HCT116 (cell line): ENCODE measurements at regions not wholly inside any gene's neighbourhood (a gene's known extent, or its start where the extent isn't known, plus 50 kb on each side); places are given as distances from the start of the nearest gene placed in this dataset.

Experiments
- ATAC-seq: fragments of 200-7000 bp; cut with Tn5 transposase; 2 replicates; pipeline ENCODE4 v1.9.1; 2020; ENCODE audit warnings: mild to moderate bottlenecking, moderate library complexity
- BruUV-seq: library from RNA; stranded (reverse); fragments of 400-500 nt; replicated peaks from 2 replicates; lab custom pipeline; 2021; lab: Mats Ljungman, UMichigan
- CTCF ChIA-PET: fragments of 300-600 bp; sonication (Branson Sonifier 250); formaldehyde crosslinking; loops from one replicate; lab custom pipeline; 2021; ENCODE audit warnings: antibody characterized with exemption; lab: Charles Lee
- POLR2A ChIA-PET: fragments of 300-600, 350-600 bp; sonication (Branson Sonifier 250); formaldehyde crosslinking; loops from one replicate; lab custom pipeline; 2021; ENCODE audit warnings: antibody characterized with exemption; lab: Charles Lee
- RAD21 ChIA-PET, 2 experiments: fragments of 300-600 bp; sonication (Branson Sonifier 250); formaldehyde crosslinking; loops; one replicate each; lab custom pipeline; 2023; ENCODE audit warnings: low total read pairs in 2 of 2; ENCODE audit not compliant: uncharacterized antibody in 2 of 2, unreplicated experiment in 2 of 2, low non-redundant PET in 1 of 2; lab: Charles Lee
- DNase-seq: peaks from one replicate; pipeline ENCODE4 v3.0.0-alpha.2; 2010; ENCODE audit warnings: low read depth, low spot score
- H2AFZ ChIP-seq: fragments of 200-600 bp; shearing (Covaris generic), sonication (generic); 2 replicates; pipeline ENCODE4 v1.6.1; 2017; ENCODE audit warnings: low read depth, mixed run types, mixed read lengths, antibody characterized with exemption, low read length; ENCODE audit not compliant: poor library complexity, severe bottlenecking
- H3K27ac ChIP-seq: 2 replicates; pipeline ENCODE4 v1.5.1; 2012; ENCODE audit warnings: low read depth, low read length
- H3K27me3 ChIP-seq: fragments of 200-600 bp; sonication (generic); 2 replicates; pipeline ENCODE4 v1.6.1; 2016; ENCODE audit warnings: mixed run types, low read length, mixed read lengths; ENCODE audit not compliant: insufficient read depth
- H3K36me3 ChIP-seq, 2 experiments: fragments of 200-500 bp in 1 of 2; fragments of 200-600 bp in 1 of 2; sonication (Bioruptor generic) in 1 of 2; sonication (generic) in 1 of 2; 2 replicates each; pipeline versions ENCODE4 v1.5.1 to v1.6.1; 2014 to 2016; ENCODE audit warnings: low read length in 2 of 2, inconsistent platforms in 1 of 2, mixed read lengths in 1 of 2, mixed run types in 1 of 2; ENCODE audit not compliant: insufficient read depth in 2 of 2, control insufficient read depth in 1 of 2
- H3K4me1 ChIP-seq, 2 experiments: fragments of 200-600 bp in 1 of 2; sonication (generic) in 1 of 2; 2 replicates each; pipeline versions ENCODE4 v1.5.1 to v1.6.1; 2012 to 2017; ENCODE audit warnings: low read length in 2 of 2, inconsistent platforms in 1 of 2, mild to moderate bottlenecking in 1 of 2, mixed read lengths in 1 of 2, mixed run types in 1 of 2, moderate library complexity in 1 of 2; ENCODE audit not compliant: insufficient read depth in 2 of 2, control insufficient read depth in 1 of 2
- H3K4me2 ChIP-seq: fragments of 200-600 bp; sonication (generic); 2 replicates; pipeline ENCODE4 v1.6.1; 2017; ENCODE audit warnings: mixed run types, low read length, mixed read lengths
- H3K4me3 ChIP-seq, 2 experiments: fragments of 200-600 bp in 1 of 2; sonication (generic) in 1 of 2; replicated peaks in 1 of 2; 2 replicates each; pipeline ENCODE4 v1.5.1; 2011 to 2016; ENCODE audit warnings: low read length in 2 of 2, control low read depth in 1 of 2, low read depth in 1 of 2, mild to moderate bottlenecking in 1 of 2, mixed read lengths in 1 of 2, mixed run types in 1 of 2
- H3K79me2 ChIP-seq: fragments of 200-600 bp; sonication (generic); 2 replicates; pipeline ENCODE4 v1.6.1; 2017; ENCODE audit warnings: mild to moderate bottlenecking, mixed run types, low read length, moderate library complexity, mixed read lengths; ENCODE audit not compliant: insufficient read depth
- H3K9ac ChIP-seq: fragments of 200-600 bp; sonication (generic); 2 replicates; pipeline ENCODE4 v1.6.1; 2016; ENCODE audit warnings: low read length, mixed read lengths
- H3K9me2 ChIP-seq: fragments of 200-600 bp; sonication (generic), shearing (Covaris generic); 2 replicates; pipeline ENCODE4 v1.6.1; 2017; ENCODE audit warnings: mixed run types, mild to moderate bottlenecking, moderate library complexity; ENCODE audit not compliant: insufficient read depth
- H3K9me3 ChIP-seq, 2 experiments: fragments of 200-500 bp in 1 of 2; fragments of 200-600 bp in 1 of 2; sonication (Bioruptor generic) in 1 of 2; sonication (generic) in 1 of 2; 2 replicates each; pipeline ENCODE4 v1.6.1; 2014 to 2017; ENCODE audit warnings: low read length in 2 of 2, mixed read lengths in 2 of 2, inconsistent platforms in 1 of 2, low read depth in 1 of 2, mild to moderate bottlenecking in 1 of 2, mixed run types in 1 of 2, moderate library complexity in 1 of 2; ENCODE audit not compliant: control insufficient read depth in 1 of 2, insufficient read depth in 1 of 2
- H4K20me1 ChIP-seq: fragments of 200-600 bp; sonication (generic), shearing (Covaris generic); 2 replicates; pipeline ENCODE4 v1.6.1; 2017; ENCODE audit warnings: mixed run types, mild to moderate bottlenecking, moderate library complexity; ENCODE audit not compliant: insufficient read depth
- CEBPB ChIP-seq: IDR thresholded peaks from 2 replicates; pipeline ENCODE4 v1.6.1; 2012; ENCODE audit warnings: low read depth
- EGR1 ChIP-seq: IDR thresholded peaks from 2 replicates; pipeline ENCODE4 v1.6.1; 2012; ENCODE audit warnings: low read depth
- EZH2 ChIP-seq: fragments of 200-600 bp; sonication (generic); IDR thresholded peaks from 2 replicates; pipeline ENCODE4 v1.6.1; 2017; ENCODE audit warnings: antibody characterized with exemption, mixed run types
- EZH2phosphoT487 ChIP-seq: fragments of 200-600 bp; IDR thresholded peaks from 2 replicates; pipeline ENCODE4 v1.6.1; 2018; ENCODE audit warnings: antibody characterized with exemption, borderline replicate concordance
- FOSL1 ChIP-seq: IDR thresholded peaks from 2 replicates; pipeline ENCODE4 v1.6.1; 2012; ENCODE audit warnings: low read depth
- JUND ChIP-seq: IDR thresholded peaks from 2 replicates; pipeline ENCODE4 v1.6.1; 2012
- RAD21 ChIP-seq: IDR thresholded peaks from 2 replicates; pipeline ENCODE4 v1.6.1; 2012; ENCODE audit warnings: low read depth, mild to moderate bottlenecking
- SIN3A ChIP-seq: IDR thresholded peaks from 2 replicates; pipeline ENCODE4 v1.6.1; 2012; ENCODE audit warnings: low read depth
- SP1 ChIP-seq: IDR thresholded peaks from 2 replicates; pipeline ENCODE4 v1.6.1; 2012; ENCODE audit warnings: low read depth
- SRF ChIP-seq: IDR thresholded peaks from 2 replicates; pipeline ENCODE4 v1.6.1; 2012; ENCODE audit warnings: low read depth
- YY1 ChIP-seq: IDR thresholded peaks from 2 replicates; pipeline ENCODE4 v1.6.1; 2011; ENCODE audit warnings: low read length, low read depth, moderate library complexity, mild to moderate bottlenecking; ENCODE audit not compliant: insufficient replicate concordance; ENCODE audit errors: extremely low read depth
- ZFX ChIP-seq: fragments of 450-650 bp; IDR thresholded peaks from 2 replicates; pipeline ENCODE4 v1.6.1; 2017
- ZNF274 ChIP-seq: fragments of 200-500 bp; sonication (Bioruptor generic); IDR thresholded peaks from 2 replicates; pipeline ENCODE4 v1.6.1; 2014; ENCODE audit warnings: mild to moderate bottlenecking, low read depth, low read length, inconsistent platforms
- intact Hi-C: fragments of 100-400 bp; cut with micrococcal nuclease; formaldehyde crosslinking; loops from 2 replicates; pipeline ENCODE4 v1.10.0; 2022
- TF ChIP-seq, protein P1 (sequence below): IDR thresholded peaks from 2 replicates; pipeline ENCODE4 v1.6.1; 2012
- TF ChIP-seq, protein P2 (sequence below), 3 experiments: fragments of 200-600 bp in 1 of 3; sonication (generic) in 1 of 3; IDR thresholded peaks in 2 of 3; conservative IDR thresholded peaks in 1 of 3; 2 replicates each; pipeline ENCODE4 v1.5.1; 2012 to 2017; ENCODE audit warnings: low read depth in 2 of 3, low read length in 2 of 3, antibody characterized with exemption in 1 of 3, borderline replicate concordance in 1 of 3, control low read depth in 1 of 3, mild to moderate bottlenecking in 1 of 3, mixed read lengths in 1 of 3, mixed run types in 1 of 3, moderate library complexity in 1 of 3; ENCODE audit not compliant: insufficient read depth in 1 of 3
- TF ChIP-seq, protein P3 (sequence below): IDR thresholded peaks from 2 replicates; pipeline ENCODE4 v1.6.1; 2012; ENCODE audit warnings: low read depth

GRCh38 chr7:94288096-94288495 is 106.6 kb upstream of the COL1A2 start:
- DNase-seq (no peak), ATAC-seq (no peak)
- Histone ChIP-seq H3K9me2 (0 out of 2 replicates have a peak, but pooled peaks cover 3% of the 10 kb centered on the region), H3K9ac (no peak overlapping the region), H4K20me1 (no peaks in the 10 kb centered on the region), H3K4me3 (no peak overlapping the region), H3K9me3 (no peaks in the 10 kb centered on the region), H3K27me3 (no peaks in the 10 kb centered on the region), H3K4me1 (no peaks in the 10 kb centered on the region), H3K4me2 (no peak overlapping the region), H3K36me3 (no peaks in the 10 kb centered on the region), H3K79me2 (no peaks in the 10 kb centered on the region), H2AFZ (no peak overlapping the region), H3K27ac (no peak overlapping the region)
- RAD21 ChIA-PET: no interaction called here
- CTCF ChIA-PET: interaction anchor here (1.3 to 4.2 kb wide), 6 partner anchors 13 to 1399 kb away, joined by 4 to 89 read pairs (median 21); partner anchors contain the start of gene COL1A2
- intact Hi-C loops: loop anchor here (2.0 kb wide), 3 partner anchors 757 to 1399 kb away; no protein-coding TSS in a partner anchor
- TF ChIP-seq, protein P1, sequence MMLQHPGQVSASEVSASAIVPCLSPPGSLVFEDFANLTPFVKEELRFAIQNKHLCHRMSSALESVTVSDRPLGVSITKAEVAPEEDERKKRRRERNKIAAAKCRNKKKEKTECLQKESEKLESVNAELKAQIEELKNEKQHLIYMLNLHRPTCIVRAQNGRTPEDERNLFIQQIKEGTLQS: no peak
- TF ChIP-seq FOSL1 (no peak), SP1 (no peak), SIN3A (no peak), ZFX (no peak), YY1 (no peak), EZH2phosphoT487 (no peak), ZNF274 (no peak), EGR1 (no peak), EZH2 (no peak), JUND (no peak), RAD21 (no peak), SRF (no peak), CEBPB (no peak)
- TF ChIP-seq, protein P2, sequence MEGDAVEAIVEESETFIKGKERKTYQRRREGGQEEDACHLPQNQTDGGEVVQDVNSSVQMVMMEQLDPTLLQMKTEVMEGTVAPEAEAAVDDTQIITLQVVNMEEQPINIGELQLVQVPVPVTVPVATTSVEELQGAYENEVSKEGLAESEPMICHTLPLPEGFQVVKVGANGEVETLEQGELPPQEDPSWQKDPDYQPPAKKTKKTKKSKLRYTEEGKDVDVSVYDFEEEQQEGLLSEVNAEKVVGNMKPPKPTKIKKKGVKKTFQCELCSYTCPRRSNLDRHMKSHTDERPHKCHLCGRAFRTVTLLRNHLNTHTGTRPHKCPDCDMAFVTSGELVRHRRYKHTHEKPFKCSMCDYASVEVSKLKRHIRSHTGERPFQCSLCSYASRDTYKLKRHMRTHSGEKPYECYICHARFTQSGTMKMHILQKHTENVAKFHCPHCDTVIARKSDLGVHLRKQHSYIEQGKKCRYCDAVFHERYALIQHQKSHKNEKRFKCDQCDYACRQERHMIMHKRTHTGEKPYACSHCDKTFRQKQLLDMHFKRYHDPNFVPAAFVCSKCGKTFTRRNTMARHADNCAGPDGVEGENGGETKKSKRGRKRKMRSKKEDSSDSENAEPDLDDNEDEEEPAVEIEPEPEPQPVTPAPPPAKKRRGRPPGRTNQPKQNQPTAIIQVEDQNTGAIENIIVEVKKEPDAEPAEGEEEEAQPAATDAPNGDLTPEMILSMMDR (IDR thresholded peaks at IDR 0.05 in 2 of 3, conservative IDR thresholded peaks at IDR 0.05 in 1 of 3; ENCODE audit: borderline replicate concordance in 1 of 3, insufficient read depth in 1 of 3, low read depth in 2 of 3, low read length in 2 of 3): no peak
- TF ChIP-seq, protein P3, sequence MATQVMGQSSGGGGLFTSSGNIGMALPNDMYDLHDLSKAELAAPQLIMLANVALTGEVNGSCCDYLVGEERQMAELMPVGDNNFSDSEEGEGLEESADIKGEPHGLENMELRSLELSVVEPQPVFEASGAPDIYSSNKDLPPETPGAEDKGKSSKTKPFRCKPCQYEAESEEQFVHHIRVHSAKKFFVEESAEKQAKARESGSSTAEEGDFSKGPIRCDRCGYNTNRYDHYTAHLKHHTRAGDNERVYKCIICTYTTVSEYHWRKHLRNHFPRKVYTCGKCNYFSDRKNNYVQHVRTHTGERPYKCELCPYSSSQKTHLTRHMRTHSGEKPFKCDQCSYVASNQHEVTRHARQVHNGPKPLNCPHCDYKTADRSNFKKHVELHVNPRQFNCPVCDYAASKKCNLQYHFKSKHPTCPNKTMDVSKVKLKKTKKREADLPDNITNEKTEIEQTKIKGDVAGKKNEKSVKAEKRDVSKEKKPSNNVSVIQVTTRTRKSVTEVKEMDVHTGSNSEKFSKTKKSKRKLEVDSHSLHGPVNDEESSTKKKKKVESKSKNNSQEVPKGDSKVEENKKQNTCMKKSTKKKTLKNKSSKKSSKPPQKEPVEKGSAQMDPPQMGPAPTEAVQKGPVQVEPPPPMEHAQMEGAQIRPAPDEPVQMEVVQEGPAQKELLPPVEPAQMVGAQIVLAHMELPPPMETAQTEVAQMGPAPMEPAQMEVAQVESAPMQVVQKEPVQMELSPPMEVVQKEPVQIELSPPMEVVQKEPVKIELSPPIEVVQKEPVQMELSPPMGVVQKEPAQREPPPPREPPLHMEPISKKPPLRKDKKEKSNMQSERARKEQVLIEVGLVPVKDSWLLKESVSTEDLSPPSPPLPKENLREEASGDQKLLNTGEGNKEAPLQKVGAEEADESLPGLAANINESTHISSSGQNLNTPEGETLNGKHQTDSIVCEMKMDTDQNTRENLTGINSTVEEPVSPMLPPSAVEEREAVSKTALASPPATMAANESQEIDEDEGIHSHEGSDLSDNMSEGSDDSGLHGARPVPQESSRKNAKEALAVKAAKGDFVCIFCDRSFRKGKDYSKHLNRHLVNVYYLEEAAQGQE: no peak
- POLR2A ChIA-PET: no interaction called here
- BruUV-seq: no TSS peak
